Globus pallidus (tissue), 1 donor: ENCODE measurements at regions not wholly inside any gene's neighbourhood (a gene's known extent, or its start where the extent isn't known, plus 50 kb on each side); places are given as distances from the start of the nearest gene placed in this dataset.
"Not testable (repeated sequence)": the region's sequence is repeated elsewhere in the genome, so short reads cannot be mapped to it uniquely, and the experiment has no call there.

Source experiments
- DNase-seq: peaks from one replicate; pipeline ENCODE4 v3.0.0-alpha.2; 2015; ENCODE audit warnings: low spot score

DNA sequence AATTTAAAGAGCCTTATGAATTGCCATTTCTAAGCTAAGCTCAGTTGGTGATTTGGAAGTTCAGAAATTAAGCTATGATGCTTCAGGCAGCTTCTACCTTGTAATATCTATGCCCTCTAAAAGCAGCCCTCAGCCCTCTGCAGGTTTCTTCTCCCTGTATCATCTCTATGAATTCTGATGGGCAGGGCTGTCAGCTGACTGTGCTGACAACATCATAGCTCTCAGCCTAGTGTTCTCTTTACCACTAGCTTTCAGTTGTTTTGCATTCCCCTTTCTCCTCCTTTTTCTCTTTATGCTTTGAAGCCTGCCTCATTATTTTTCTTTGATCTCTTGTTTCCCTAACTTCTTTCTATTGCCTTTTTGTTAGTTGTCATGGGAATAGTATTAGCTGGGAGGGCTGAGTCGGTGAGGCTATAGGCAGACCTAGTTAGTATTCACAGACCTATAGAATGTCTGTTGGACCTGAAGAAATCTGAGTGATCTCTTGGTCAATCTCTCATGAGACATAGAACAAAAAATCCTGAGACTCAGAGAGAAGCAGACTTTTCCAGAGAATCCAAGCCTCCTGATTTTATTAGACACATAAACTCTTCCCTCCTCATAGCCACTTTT, 535.4 kb downstream of the RAB38 start:
- DNase-seq: no peak

- no peak for DNase-seq
Measured at GRCh38 chr11:87635001-87635400, 540.2 kb downstream of the RAB38 start.

DNA sequence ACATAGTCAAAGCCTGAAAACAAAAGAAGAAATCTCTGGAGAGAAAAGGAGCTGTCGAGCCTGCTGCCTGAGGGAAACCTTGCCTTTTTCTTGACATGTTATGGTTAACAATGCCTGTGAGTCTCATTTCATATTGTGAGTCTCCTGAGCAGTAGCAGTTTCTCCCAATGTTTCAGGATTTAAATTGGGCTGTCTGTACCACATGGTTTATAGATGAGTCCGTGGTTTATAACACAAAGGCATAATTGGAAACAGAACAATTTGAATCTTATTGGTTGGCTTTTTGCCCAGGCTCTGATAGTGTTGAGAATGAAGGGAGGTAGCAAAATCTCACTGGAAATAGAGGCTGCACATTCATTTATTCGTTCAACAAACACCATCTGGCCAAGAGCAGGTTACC, 540.9 kb downstream of the RAB38 start:
- DNase-seq: no peak

DNA sequence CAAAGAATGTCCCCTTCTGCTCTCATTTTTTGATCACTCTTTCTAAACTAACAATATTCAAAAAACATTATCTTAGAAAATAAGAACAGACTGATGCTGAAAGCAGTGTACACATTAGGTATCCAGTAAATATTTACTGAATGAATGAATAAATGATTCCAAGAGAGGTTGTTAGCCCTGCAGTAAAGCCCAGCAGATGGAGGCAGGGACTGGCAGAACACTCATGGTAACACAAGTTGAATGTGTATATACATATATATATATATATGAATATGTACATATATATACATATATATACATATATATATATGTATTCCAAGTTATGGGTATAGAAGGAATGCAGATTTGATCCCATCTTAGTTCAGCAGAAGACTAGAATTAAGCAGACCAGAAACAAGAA, 546.3 kb downstream of the RAB38 start:
- DNase-seq: no peak

DNA sequence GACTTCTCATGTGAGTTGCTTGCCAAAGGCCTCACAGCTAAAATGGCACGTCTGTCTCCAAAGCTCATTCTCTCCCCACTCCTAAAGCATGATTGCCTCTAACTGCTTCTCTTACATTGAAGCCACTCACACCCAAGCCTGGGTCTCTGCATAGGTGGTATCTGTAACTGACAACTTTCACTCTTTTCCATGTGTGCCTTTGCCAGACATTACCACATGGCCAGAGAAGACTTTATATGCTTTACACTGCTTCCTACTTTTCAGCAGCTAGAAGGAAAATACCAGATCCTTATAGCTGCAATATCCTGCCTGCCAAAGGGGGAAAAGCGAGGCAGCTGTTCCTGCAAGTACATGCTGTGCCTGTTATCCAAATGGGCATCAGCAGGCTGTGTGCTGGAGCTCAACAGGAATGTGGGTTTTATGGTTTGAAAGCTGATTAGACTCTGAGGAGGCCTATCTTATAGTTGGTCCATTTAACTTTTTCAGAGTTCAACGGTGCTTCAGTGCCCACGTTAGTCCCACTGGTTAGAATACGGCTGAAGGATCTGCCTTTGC, 547.1 kb downstream of the RAB38 start:
- DNase-seq: no peak

DNA sequence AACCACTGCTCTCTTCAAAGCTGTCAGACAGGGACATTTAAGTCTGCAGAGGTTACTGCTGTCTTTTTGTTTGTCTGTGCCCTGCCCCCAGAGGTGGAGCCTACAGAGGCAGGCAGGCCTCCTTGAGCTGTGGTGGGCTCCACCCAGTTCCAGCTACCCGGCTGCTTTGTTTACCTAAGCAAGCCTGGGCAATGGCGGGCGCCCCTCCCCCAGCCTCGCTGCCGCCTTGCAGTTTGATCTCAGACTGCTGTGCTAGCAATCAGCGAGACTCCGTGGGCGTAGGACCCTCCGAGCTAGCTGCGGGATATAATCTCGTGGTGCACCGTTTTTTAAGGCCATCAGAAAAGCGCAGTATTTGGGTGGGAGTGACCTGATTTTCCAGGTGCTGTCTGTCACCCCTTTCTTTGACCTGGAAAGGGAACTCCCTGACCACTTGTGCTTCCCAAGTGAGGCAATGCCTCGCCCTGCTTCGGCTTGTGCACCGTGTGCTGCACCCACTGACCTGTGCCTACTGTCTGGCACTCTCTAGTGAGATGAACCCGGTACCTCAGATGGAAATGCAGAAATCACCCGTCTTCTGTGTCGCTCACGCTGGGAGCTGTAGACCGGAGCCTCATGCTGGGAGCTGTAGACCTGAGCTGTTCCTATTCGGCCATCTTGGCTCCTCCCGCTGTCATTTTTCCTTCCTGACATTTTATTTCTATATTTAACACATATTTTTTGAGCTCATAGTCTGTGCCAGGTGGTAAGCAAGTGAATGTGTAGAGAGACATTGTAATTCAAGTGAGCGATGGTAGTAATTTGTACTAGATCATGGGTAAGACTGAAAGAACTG, 551.5 kb downstream of the RAB38 start:
- DNase-seq: not testable (repeated sequence)

DNA sequence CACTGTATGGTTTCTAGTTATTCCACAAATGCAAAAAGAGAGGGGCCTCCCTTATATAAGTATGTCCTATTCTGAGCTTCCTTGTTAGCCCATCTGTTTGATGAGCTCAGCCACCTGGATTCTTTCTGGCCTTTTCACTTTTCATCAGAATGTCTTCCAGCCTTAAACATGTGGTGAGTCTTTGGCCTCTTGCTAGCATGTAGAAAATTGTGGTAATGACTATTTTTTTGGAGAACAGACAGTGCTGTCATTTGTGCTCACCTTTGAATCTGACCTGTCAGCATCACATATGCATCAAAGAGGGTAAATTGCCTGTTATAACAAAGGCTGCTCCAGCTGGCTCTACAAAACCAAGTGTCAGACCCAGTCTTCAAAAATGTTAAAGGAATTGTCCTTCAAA, 558.7 kb downstream of the RAB38 start:
- DNase-seq: no peak

DNA sequence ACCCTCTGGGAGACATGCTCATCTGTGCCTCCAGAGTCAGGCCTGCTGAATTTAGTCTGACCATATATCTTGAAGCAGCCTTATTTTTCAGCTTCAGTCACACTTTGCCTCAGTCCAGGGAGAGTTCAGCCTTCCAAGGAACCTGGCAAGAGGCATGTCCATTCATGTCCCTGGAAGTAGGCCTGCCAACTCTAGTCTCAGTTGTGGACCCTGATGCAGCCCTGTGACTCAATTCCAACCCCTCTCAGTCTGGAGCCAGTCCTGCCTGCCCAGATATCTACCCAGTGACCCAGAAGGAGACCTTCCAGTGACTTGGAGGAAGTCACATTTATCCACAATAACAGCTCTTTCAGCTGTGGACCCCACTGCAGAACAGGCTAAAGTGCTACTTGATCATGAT, 566.6 kb downstream of the TMEM135 start:
- no peak for DNase-seq

DNA sequence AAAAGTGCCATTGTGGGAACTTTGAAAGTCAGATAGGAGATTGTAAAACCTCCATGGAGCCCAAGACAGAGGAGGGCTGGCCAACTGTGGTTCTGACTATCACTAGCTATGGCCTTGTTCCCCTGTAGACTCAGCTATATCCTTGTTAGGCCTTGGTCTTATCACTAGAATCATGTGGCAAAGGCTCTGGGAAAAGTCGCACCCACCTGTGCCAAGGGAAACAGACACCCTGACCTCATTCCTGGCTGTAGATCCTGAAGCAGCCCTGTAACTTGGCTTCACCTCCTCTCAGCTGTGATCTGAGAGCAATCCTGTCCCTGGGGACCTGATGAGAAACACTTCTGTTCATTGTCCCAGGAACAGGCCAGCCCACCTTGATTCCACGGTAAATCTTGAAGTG, 566.2 kb downstream of the TMEM135 start:
- DNase-seq: no peak

DNA sequence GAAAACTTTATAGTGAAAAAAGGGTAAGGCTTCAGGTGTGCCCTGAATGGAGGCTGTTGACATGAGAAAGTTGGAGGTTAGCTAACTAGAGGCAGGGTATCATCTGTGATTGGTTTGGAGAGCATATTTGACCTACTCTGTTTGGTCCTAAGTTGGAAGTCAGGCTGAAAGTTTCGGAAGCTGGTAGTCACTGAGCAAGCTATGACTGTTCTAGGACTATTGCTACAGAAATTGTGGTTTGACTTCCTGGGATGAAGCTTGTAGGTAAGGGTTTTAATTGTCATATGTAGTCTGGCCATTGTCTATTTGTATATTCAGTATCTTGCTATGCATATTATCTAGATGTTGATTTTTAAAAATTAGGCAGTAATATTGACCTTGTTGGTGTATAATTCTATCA, 565.0 kb downstream of the TMEM135 start:
- DNase-seq: no peak

- DNase-seq: no peak
Measured at GRCh38 chr11:87600938-87601337, 563.2 kb downstream of the TMEM135 start.

GRCh38 chr11:87597725-87598124, 560.0 kb downstream of the TMEM135 start:
- DNase-seq: no peak

DNA sequence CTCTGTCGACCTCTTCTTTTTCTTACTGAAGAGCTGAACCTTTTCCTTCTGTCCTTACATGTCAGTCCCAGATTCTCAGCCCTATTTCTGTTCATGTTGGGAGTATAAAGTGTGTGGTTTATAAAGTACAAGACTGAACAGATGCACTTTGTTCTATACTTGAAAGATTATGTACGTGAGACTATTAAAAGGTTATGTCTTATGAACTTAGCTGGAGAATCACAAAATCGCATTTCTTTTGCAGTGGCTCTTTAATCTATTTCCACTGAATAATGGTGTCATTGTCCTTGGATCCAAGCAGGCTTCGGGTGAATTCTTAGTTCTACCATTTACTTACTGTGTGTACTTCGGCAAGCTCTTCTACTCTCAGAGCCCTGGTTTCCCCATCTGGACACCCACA, 558.4 kb downstream of the TMEM135 start:
- DNase-seq: no peak

DNA sequence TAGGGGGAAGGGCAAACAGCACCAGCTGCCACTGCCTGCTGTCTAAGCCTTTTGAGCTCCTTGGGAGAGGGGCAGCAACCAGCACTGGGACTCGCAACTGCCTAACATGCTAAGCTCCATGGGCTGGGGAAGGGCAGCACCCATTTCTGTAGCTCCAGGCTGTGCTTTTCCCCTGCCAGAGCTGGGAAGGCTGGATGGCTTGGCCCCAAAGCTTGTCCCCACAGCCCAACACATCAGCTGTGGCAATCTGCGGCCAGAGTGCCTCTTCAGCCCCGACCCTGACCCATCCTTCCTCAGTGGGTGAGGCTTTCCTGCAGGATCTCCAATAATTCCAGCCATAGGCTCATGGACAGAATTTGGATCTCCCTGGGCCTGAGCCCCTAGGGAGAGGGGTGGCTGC, 551.3 kb downstream of the TMEM135 start:
- DNase-seq: no peak

- not testable (repeated sequence) for DNase-seq
Measured at GRCh38 chr11:87585613-87586012, 547.9 kb downstream of the TMEM135 start.

DNA sequence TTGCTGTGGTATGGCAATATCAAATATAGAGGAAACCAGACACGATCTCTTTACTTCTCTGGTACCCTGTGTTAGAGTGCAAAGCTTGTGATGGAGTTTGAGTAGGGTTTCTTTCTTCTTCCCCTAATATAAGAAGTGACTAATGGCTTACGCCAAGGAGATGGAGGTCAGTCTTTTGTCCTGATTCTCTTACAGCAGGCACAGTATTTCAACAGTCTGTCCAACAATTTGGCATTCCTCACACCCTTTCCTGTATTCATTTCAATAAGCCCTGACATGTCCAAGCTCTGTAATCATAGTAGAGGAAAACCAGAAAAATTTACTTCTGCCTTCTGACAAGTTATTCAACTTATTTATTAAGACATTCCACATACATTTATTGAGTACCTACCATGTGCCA, 546.2 kb downstream of the TMEM135 start:
- DNase-seq: no peak

DNA sequence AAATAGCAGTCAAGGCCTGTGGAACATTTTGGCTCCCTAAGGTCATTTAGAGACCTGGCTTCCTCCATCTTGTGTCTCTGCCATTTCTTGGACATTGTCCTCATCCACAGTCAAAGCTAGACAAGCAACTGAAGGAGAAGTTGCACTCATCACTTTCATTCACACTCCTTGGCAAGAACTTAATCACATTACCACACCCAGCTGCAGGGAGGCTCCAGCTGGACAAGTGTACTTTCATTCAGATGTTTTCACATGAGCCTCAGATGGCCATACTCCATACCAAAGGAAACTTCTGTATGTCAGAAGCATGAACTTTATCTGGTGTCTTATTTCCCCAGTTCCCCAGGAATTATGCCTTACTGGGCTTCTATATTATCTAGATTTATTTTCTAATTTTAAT, 537.4 kb downstream of the TMEM135 start:
- DNase-seq: no peak

DNA sequence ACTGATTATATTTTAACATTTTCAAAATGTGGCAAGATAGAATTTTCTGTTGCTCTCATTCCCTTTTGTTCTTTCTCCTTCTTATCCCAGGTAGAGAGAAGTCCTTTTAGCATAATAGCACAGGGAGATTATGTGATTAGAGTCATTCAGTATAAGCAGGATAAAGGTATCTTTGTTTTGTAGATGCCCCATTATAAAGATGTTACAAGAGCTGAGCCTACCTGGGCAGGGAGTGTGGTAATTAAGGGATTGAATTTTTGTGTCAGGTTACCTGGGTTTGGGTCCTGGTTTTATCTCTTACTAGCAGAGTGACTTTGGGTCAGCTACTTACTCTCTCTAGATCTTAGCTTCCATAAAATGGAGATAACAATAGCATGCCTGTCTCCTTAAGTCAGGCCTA, 536.5 kb downstream of the TMEM135 start:
- no peak for DNase-seq

- DNase-seq: no peak
Measured at GRCh38 chr11:87573708-87574107, 536.0 kb downstream of the TMEM135 start.

DNA sequence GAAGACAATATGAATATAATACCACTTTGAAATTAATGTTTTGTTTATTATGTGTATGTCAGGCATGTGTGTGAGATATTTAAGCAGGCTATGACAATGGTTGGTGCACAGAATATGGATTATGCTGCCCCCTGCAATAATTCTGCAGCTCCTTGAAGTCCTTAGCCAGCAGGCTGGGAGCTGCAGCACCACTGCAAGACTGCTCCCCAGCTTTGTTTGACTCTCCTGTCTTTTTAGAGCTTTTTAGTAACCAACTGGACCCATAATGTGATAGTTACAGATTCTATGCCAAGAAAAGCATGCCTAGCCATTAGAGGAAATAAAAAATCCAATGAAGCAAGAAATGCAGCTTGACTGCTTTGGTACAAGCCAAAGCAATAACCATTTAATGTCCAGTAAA, 535.1 kb downstream of the TMEM135 start:
- DNase-seq: no peak

- no peak for DNase-seq
Measured at GRCh38 chr11:87560352-87560751, 522.6 kb downstream of the TMEM135 start.

- not testable (repeated sequence) for DNase-seq
Measured at GRCh38 chr11:87559852-87560251, 522.1 kb downstream of the TMEM135 start.

GRCh38 chr11:87555101-87555500, 517.4 kb downstream of the TMEM135 start:
- no peak for DNase-seq

DNA sequence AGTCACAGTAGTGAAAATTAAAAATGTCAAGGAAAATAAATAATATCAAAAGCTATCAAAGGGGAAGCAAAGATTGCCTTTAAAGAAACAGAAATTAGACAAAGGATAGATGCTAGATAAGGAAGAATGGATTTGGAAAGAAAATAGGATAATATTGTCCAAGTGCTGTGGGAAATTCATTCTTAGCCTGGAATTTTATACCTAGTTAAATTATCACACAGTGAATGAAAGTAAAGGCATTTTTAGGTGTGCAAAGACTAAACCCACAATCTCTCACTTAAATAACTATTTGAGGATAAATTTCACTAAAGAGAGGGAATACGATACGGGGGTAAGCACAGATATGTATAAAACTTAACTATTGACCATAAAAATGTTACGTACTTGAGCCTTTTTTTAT, 511.1 kb downstream of the TMEM135 start:
- DNase-seq: no peak
